Thyroid gland (tissue), 4 donors: ENCODE measurements at regions not wholly inside any gene's neighbourhood (a gene's known extent, or its start where the extent isn't known, plus 50 kb on each side); places are given as distances from the start of the nearest gene placed in this dataset.

ENCODE experiments used
- POLR2A ChIP-seq, 2 donors: fragments of 450-650 bp; IDR thresholded peaks; one replicate each; pipeline ENCODE4 v1.6.1; 2017; ENCODE audit warnings: antibody characterized with exemption in 2 of 2, mild to moderate bottlenecking in 2 of 2, moderate library complexity in 1 of 2
- TF ChIP-seq, protein P1 (sequence below), 6 experiments: fragments of 200-600 bp in 3 of 6; fragments of 450-650 bp in 3 of 6; sonication (generic) in 3 of 6; IDR thresholded peaks; one replicate each; pipeline ENCODE4 v1.5.1; 2016 to 2019; ENCODE audit warnings: antibody characterized with exemption in 6 of 6, mild to moderate bottlenecking in 2 of 6, inconsistent platforms in 1 of 6, moderate library complexity in 1 of 6

GRCh38 chr10:64345856-64346255 is 824.7 kb downstream of the REEP3 start:
- TF ChIP-seq, protein P1, sequence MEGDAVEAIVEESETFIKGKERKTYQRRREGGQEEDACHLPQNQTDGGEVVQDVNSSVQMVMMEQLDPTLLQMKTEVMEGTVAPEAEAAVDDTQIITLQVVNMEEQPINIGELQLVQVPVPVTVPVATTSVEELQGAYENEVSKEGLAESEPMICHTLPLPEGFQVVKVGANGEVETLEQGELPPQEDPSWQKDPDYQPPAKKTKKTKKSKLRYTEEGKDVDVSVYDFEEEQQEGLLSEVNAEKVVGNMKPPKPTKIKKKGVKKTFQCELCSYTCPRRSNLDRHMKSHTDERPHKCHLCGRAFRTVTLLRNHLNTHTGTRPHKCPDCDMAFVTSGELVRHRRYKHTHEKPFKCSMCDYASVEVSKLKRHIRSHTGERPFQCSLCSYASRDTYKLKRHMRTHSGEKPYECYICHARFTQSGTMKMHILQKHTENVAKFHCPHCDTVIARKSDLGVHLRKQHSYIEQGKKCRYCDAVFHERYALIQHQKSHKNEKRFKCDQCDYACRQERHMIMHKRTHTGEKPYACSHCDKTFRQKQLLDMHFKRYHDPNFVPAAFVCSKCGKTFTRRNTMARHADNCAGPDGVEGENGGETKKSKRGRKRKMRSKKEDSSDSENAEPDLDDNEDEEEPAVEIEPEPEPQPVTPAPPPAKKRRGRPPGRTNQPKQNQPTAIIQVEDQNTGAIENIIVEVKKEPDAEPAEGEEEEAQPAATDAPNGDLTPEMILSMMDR (IDR thresholded peaks at IDR 0.05) = no peak
- no peak for TF ChIP-seq POLR2A (IDR thresholded peaks at IDR 0.05)
